ENCODE measurements at regions not wholly inside any gene's neighbourhood (a gene's known extent, or its start where the extent isn't known, plus 50 kb on each side); places are given as distances from the start of the nearest gene placed in this dataset.

DNA sequence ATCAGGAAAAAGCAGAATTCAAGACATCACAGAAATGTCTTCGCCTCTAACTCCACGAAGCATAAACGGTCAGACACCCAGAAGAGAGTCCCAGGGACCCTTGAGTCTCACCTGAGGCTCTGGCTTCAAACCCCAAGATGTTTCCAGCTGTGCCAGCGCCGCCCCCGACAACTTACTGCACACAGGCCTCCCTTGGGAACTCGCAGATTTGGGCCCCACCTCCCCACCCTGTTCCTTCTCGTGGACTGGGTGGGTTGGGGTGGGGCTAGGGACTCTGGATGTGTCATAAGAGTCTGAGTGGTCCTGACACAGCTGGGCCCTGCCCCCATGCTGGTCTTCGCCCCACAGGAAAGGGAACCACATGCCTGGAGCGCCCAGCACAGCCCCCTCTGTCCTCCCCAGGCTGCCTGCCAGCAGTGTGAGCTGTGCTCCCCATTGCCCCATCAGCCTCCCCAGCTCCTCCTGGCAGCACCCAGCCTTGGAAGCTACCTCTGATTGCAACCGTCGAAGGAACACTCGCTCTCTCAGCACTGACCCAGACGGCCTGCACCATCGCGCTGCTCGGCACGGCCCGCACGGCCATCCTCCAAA, 147.5 kb downstream of the CRYBB2 start:
- DNase-seq: no peak

DNA sequence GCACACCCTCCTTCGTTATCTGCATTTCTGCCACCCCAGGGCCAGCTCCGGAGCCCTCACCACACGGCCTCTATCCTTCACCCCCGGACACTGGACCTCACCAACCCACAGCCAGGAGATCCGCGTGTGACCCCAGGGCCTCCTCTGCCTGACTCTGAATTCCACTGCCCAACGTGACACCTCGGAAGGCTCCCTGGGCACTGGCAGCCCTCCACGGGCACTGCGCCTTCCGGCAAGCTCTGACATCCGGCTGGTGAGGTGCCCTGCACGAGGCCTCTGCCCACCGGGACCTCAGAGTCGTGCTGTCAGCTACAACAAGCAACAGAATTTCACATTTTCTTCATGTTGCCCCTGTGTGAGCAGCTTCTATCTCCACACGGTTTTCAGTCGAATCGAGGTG, 148.3 kb downstream of the CRYBB2 start:
- DNase-seq: no peak

- DNase-seq: no peak
Observed at GRCh38 chr22:25368271-25368670, 148.8 kb downstream of the CRYBB2 start.

DNA sequence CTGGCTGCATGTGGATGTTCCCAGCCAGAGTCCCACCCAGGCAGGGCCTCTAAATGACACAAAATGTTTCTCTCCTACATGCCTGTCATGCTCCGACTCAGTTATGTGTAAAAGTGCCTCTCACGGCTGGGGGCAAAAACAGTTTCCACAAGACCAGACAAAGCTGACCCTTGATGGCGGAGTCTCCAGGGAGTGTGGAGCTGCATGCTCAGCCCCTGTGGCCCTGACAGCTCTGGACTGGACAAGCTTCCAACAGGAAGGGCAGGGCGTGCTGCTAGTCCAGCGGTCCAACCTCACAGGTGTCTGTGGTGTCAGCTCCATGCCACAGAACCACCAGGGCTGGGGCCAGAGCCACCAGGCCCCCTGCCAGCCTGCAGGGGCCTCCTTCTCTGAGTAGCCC, 149.6 kb downstream of the CRYBB2 start:
- no peak for DNase-seq

GRCh38 chr22:25370322-25370721, 150.9 kb downstream of the CRYBB2 start:
- DNase-seq: no peak

DNA sequence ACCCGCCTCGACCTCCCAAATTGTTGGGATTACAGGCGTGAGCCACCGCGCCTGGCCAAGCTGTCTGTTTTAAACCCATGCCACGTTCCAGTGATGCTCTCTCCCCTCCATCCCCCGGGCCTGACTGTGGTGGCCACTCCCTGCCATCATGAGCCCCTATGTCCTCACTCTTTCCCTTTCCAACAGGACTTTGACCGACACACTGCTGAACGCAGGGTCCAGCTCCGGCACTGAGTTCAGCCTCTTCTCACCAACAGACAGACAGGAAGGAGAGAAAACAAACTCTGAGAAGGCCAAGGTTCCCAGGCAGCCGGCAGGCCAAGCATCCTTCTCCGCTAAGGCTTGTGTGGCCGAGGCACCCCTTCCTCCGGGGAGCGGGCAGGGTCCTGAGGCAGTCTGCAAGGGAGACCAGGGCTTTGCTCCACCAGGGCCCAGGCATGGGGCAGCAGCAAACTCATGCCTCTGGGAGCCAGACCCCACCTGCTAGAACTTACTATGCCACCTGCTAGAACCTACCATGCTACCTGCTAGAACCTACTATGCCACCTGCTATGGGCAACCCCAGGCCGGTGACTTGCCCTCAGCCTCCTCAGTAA, 152.7 kb downstream of the CRYBB2 start:
- DNase-seq: no peak

DNA sequence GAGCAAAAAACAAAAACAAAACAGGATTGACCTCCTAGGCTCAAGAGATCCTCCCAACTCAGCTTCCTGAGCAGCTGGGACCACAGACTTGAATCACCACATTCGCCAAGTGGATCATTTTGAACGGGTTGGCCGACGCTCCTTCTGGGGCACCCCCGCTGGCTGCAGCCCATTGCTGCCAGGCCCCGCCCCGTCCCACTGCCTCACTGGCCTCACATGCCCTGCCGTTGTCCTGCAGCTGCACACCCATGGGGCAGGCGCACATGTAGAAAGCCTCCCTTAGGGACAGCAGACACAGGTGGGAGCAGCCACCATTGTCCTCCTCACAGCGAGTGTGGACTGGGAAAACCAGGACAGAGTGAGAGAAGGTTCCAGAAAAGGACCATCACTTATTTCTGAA, 154.5 kb downstream of the CRYBB2 start:
- DNase-seq: no peak

GRCh38 chr22:25374869-25375268, 155.4 kb downstream of the CRYBB2 start:
- no peak for DNase-seq

DNA sequence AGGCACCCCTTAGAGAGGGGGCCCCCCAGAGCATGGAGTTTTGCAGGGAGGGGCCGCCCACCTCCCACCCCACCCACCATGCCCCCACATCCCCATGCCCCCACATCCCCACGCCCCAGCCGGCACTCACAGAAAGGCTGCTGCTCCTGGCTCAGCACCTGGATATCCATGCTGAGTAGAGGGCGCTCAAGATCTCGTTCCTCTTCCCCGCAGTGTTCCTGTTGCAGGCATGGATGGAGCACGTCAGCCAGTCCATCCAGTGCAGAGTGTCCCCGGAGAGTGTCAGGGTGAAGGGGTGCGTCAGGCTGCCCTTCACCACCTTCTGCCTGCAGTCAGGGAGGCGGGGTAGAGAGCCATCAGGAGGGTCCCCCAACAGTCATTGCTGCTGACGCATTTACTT, 156.2 kb downstream of the CRYBB2 start:
- no peak for DNase-seq

DNA sequence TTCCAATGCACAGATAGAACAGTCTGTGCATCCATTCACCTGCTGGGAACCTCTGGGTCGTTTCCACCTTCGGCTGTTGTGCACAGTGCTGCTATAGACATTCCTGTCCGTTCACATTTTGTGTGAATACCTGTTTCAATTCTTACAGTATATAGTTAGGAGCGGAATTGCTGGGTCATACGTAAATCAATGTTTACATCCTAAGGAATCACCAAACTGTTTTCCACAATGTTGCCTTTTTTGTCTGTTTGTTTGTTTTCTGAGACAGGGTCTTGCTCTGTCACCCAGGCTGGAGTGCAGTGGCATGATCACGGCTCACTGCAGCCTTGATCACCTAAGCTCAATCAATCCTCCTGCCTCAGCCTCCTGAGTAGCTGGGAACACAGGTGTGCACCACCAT, 158.3 kb downstream of the CRYBB2 start:
- DNase-seq: no peak

- DNase-seq: no peak
Observed at GRCh38 chr22:25380122-25380747, 160.8 kb downstream of the CRYBB2 start.

DNA sequence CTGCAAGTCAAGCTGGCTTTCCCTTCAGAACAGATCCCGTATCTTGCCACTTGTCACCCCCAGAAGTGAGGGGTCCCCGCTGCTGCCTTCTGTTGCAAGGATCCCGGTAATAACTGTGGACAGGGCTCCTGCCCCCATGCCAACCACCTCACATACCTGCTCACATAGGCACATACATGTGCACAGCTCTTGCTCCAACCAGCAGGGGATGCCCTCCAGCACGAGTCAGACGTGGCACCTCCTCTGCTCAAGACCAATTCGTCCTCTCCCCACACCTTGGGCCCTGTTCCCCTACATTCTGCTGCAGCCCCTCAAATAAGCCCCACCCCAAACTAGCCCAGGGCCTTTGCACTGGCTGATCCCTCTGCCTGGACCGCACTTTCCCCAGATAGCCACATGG, 163.3 kb downstream of the CRYBB2 start:
- DNase-seq: no peak

GRCh38 chr22:25383278-25383820, 163.9 kb downstream of the CRYBB2 start:
- DNase-seq: no peak

- no peak for DNase-seq
Observed at GRCh38 chr22:25383892-25384291, 164.5 kb downstream of the CRYBB2 start.

DNA sequence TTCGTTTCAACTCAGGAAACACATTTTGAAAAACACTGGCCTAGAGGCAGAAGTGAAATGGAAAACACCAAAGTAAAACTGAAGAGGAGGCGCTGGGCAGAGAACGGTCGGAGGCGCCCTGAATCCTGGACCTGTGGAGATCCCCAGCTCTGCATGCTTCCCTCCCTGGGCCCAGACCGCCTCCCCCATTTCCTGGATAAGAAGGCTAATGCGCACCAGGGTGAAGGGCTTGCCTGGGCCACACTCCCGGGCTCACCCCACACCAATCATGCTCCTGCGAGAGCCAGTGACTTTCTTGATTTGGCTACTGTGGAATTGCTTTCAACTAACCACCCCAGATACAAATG, 167.1 kb downstream of the CRYBB2 start:
- no peak for DNase-seq

GRCh38 chr22:25388415-25388814, 169.0 kb downstream of the CRYBB2 start:
- DNase-seq: no peak

GRCh38 chr22:25388866-25389540, 169.6 kb downstream of the CRYBB2 start:
- DNase-seq: no peak

- DNase-seq: no peak
Observed at GRCh38 chr22:25389541-25389919, 170.1 kb downstream of the CRYBB2 start.

DNA sequence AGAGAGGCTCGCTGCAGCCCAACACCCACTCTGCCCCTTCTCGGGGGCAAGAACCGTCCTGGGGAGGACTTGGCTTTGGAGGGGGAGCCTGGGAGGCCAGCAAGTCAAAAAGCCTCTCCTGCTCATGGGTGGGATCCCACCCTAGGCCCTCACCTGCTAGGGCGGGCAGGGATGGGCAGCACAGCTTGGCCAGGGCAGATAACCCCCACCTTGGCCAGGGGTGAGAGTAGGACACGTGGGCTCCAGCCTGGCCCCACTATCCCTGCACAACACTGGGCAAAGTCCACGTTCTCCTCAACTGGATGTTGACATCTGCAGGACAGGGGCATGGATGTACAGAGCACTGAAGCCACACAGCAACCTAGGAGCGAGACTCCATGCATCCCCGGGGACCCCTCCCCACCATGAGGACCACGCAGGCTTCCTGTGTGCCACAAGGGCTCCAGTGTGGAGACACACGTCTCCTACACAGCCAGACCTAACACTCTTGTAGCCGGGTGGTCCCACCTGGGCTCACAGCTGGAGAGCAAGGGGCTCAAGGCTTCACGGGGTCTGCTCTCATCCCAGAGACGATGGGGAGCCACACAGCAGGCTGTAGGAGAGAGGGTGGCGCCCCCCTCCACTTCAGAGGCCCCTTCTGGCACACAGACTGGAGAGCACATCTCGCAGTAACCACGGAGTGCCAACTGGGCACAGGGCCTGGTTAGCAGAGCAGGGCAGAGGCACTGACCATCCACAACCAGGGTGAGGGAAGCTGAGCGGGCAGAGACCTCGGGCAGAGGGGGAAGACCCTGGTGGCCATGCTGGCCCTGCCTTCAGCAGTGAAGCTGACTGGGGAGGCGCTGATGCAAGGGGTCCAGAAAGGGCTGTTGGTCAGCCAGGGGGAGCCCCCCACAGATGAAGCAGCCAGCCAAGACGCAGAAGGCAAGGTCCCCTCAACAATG, 171.1 kb downstream of the CRYBB2 start:
- DNase-seq: no peak

- no peak for DNase-seq
Observed at GRCh38 chr22:25392584-25392983, 171.9 kb upstream of the GRK3 start.

DNA sequence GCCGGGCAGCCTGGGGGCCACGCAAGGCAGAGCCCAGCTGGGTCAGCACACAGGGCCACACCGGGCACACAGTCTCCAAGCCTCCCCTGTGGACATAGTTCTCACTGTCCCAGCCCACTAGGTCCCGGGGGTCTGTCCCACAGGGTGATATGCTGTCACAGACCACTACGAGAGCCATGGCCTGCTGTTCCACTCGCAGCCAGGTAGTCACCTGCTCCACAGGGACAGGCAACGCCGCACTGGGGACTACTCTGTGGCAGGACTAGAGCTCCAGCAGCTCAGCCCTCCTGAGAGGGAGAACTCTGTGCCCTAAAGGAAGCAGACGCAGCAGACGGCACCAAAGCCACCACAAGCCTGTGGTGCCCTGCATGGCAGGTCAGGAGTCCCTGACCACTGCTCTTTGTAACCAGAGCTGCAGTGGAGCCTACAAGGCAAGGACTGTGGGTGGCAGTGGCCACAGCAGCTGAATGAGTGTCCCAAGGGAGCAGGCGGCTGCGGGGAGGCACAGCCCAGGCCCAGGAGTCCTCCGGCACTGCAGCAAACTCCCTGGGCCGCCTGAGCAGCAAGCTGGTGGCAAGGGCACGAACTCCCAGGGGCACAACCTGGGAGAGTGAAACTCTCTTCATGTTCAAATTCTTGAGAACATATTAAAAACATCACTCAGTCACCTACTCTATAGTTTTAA, 171.2 kb upstream of the GRK3 start:
- no peak for DNase-seq

GRCh38 chr22:25395468-25395867, 169.0 kb upstream of the GRK3 start:
- no peak for DNase-seq

Data from skin of body (tissue), 1 donor.